ENCODE measurements at regions not wholly inside any gene's neighbourhood (a gene's known extent, or its start where the extent isn't known, plus 50 kb on each side); places are given as distances from the start of the nearest gene placed in this dataset.

GRCh38 chr5:17763301-17763700 is 129.0 kb downstream of the TAF11L14 start:
- no peak for DNase-seq

- DNase-seq = no peak
Observed at GRCh38 chr5:17766031-17766430, 131.8 kb downstream of the TAF11L14 start.

GRCh38 chr5:17769277-17769676 is 135.0 kb downstream of the TAF11L14 start:
- DNase-seq = no peak

- DNase-seq = no peak
Observed at GRCh38 chr5:17772232-17772631, 138.0 kb downstream of the TAF11L14 start.

- no peak for DNase-seq
Observed at GRCh38 chr5:17785774-17786173, 151.5 kb downstream of the TAF11L14 start.

- DNase-seq = no peak
Observed at GRCh38 chr5:17788351-17788750, 154.1 kb downstream of the TAF11L14 start.

GRCh38 chr5:17794201-17794600 is 159.9 kb downstream of the TAF11L14 start:
- DNase-seq = no peak

GRCh38 chr5:17794815-17795214 is 160.6 kb downstream of the TAF11L14 start:
- DNase-seq = no peak

- DNase-seq = no peak
Observed at GRCh38 chr5:17796142-17796541, 161.9 kb downstream of the TAF11L14 start.

GRCh38 chr5:17796757-17797396 is 162.6 kb downstream of the TAF11L14 start:
- DNase-seq = no peak

- no peak for DNase-seq
Observed at GRCh38 chr5:17799521-17799920, 165.3 kb downstream of the TAF11L14 start.

GRCh38 chr5:17801595-17801994 is 167.3 kb downstream of the TAF11L14 start:
- DNase-seq = no peak

GRCh38 chr5:17802256-17802655 is 168.0 kb downstream of the TAF11L14 start:
- no peak for DNase-seq

- DNase-seq = no peak
Observed at GRCh38 chr5:17803971-17804370, 169.7 kb downstream of the TAF11L14 start.

GRCh38 chr5:17805227-17805825 is 171.1 kb downstream of the TAF11L14 start:
- no peak for DNase-seq

- no peak for DNase-seq
Observed at GRCh38 chr5:17806818-17807468, 172.7 kb downstream of the TAF11L14 start.

GRCh38 chr5:17808566-17808965 is 174.3 kb downstream of the TAF11L14 start:
- DNase-seq = no peak

- no peak for DNase-seq
Observed at GRCh38 chr5:17810734-17811133, 176.5 kb downstream of the TAF11L14 start.

- DNase-seq = no peak
Observed at GRCh38 chr5:17813214-17813613, 179.0 kb downstream of the TAF11L14 start.

GRCh38 chr5:17816505-17816904 is 182.2 kb downstream of the TAF11L14 start:
- no peak for DNase-seq

GRCh38 chr5:17816944-17817343 is 182.7 kb downstream of the TAF11L14 start:
- no peak for DNase-seq

GRCh38 chr5:17817990-17818389 is 183.7 kb downstream of the TAF11L14 start:
- DNase-seq = no peak

GRCh38 chr5:17819783-17820182 is 185.5 kb downstream of the TAF11L14 start:
- no peak for DNase-seq

GRCh38 chr5:17828681-17829080 is 194.4 kb downstream of the TAF11L14 start:
- DNase-seq = no peak

- DNase-seq = no peak
Observed at GRCh38 chr5:17829456-17829855, 195.2 kb downstream of the TAF11L14 start.

All from NCI-H510A (cell line).